ENCODE measurements at regions not wholly inside any gene's neighbourhood (a gene's known extent, or its start where the extent isn't known, plus 50 kb on each side); places are given as distances from the start of the nearest gene placed in this dataset.
A peak's percentile ranks its signal among the peaks of the same experiment; 100 is the strongest.

DNA sequence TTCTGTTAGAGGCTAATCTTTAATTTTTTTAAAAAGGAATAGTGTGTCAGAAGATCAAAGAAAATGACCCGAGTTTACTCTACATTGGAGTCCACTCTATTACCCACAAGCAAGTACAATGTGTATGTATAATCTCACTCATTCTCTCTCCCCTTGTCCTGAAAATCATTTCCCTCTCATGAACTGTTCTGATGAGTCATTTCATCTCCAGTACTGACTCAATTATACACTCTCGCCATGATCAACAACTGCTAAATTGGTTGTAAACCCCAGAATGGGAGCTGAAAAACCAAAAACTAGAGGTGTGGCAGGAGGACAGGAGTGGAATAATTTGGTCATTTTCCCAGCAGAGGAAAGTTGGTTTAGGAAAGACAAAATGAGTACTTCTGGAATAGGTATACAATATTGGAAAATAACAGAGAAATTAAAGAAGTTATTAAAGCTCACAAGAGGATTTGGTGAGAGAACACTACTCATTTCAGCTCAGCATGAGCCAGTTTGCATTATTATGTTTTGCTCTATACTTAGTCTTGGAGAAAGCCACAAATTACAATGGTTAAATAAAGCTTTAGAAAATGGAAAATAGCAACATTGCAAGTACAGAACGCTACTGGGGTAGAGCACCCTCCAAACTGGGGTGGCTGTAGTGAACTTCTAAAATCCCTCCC is 144.3 kb upstream of the PFN2 start:
- WGBS (ENCODE audit: insufficient coverage, low coverage, missing lambda C conversion rate): 4% methylated on average over 3 of the region's 3 CpGs
- DNase-seq (ENCODE audit: extremely low read depth in 1 of 4, low spot score in 3 of 4): no peak
- no peak overlapping the region for H3K9ac ChIP-seq (ENCODE audit: insufficient read depth in 1 of 2, low read depth in 2 of 2, low read length in 2 of 2)
- no peaks in the 10 kb centered on the region for H3K9me3 ChIP-seq (replicated peaks; ENCODE audit: control insufficient read depth, insufficient read depth, low read depth, low read length)
- H3K9me1 ChIP-seq (ENCODE audit: control insufficient read depth, insufficient read depth, low read length): no peaks in the 10 kb centered on the region
- no peak overlapping the region for H3K27ac ChIP-seq (ENCODE audit: extremely low read depth, low read depth, low read length)
- ChIA-PET CTCF (ENCODE audit: low intra/inter-chr PET ratio) (no interaction called here), POLR2A (no interaction called here)
- no peaks in the 10 kb centered on the region; a peak in 2 of 5 replicates for H3K27me3 ChIP-seq (ENCODE audit: control insufficient read depth in 2 of 2, insufficient read depth in 2 of 2, low read length in 2 of 2)
- no peak overlapping the region for H3K4me3 ChIP-seq
- no peak for FAIRE-seq
- no peak overlapping the region for H3K4me2 ChIP-seq (ENCODE audit: insufficient read depth, low read length)
- no peaks in the 10 kb centered on the region for H4K20me1 ChIP-seq (replicated peaks; ENCODE audit: control insufficient read depth, insufficient read depth, low read length)
- no peaks in the 10 kb centered on the region for H3K79me2 ChIP-seq (ENCODE audit: control insufficient read depth, insufficient read depth, low read length)
- no TSS peak for BruUV-seq (replicated peaks)
- in situ Hi-C loops (cut with MboI) (no loop called here), intact Hi-C loops (cut with micrococcal nuclease) (no loop called here)
- H3K36me3 ChIP-seq (ENCODE audit: control insufficient read depth, insufficient read depth, low read length): no peaks in the 10 kb centered on the region
- H3K4me1 ChIP-seq (replicated peaks in 1 of 2; ENCODE audit: control insufficient read depth in 2 of 2, insufficient read depth in 2 of 2, low read length in 2 of 2): no peaks in the 10 kb centered on the region
- TF ChIP-seq ZNF212 (CRISPR knock-in tag; IDR thresholded peaks at IDR 0.05) (no peak), NCOA6 (IDR thresholded peaks at IDR 0.05) (no peak), NCOA2 (IDR thresholded peaks at IDR 0.05; ENCODE audit: partially characterized antibody in 2 of 2) (no peak), RFX1 (IDR thresholded peaks at IDR 0.05) (no peak), ZNF41 (CRISPR knock-in tag; conservative IDR thresholded peaks at IDR 0.05) (no peak), ZNF444 (CRISPR knock-in tag; IDR thresholded peaks at IDR 0.05) (no peak)
- TF ChIP-seq, protein P1, sequence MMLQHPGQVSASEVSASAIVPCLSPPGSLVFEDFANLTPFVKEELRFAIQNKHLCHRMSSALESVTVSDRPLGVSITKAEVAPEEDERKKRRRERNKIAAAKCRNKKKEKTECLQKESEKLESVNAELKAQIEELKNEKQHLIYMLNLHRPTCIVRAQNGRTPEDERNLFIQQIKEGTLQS (IDR thresholded peaks at IDR 0.05): 0 out of 2 replicates have a peak, but pooled peaks have one; percentile 17
- TF ChIP-seq, protein P1 (CRISPR knock-in tag; conservative IDR thresholded peaks at IDR 0.05): no peak
- no peak for ATAC-seq
- H2AFZ ChIP-seq (ENCODE audit: low read depth, low read length): no peak overlapping the region
